ENCODE measurements at regions not wholly inside any gene's neighbourhood (a gene's known extent, or its start where the extent isn't known, plus 50 kb on each side); places are given as distances from the start of the nearest gene placed in this dataset.
"Not testable (repeated sequence)": the region's sequence is repeated elsewhere in the genome, so short reads cannot be mapped to it uniquely, and the experiment has no call there.

DNA sequence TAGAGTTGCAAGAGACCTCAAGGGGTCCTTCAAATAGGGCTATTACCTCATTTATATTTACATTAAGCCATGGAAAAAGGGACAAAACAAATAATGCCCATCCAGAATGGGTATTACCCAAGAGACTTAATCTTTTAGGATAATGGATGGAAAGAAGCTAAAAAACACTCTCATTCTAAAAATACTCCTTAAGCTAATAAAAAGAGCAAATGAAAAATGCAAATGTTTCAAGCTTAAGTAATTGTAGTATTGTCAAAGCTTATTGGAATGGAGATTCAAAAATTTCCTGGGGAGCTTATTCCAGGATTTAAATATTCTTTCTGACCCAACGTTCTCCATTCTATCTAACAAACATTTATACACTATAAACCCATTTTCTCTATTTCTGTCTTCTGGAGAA, 107.8 kb upstream of the SPIN4 start:
- DNase-seq: no peak

DNA sequence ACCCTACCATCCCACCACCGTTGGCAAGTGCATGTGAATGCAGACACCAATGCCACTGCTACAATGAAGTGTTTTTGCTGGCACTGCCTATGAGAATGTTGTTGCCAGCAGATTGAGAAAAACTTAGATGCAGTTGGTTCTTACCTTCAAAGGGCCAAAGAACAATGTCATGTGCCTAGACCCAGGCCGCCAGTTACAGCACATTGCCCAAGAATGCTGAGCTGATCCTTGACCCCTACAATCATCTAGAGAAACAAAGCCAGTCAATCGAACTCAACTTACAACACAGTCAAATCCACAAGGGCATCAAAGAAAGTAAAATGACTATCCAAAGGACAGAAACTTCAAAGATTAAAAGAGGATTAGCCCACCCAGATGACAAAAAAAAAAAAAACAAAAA, 102.4 kb upstream of the SPIN4 start:
- no peak for DNase-seq

DNA sequence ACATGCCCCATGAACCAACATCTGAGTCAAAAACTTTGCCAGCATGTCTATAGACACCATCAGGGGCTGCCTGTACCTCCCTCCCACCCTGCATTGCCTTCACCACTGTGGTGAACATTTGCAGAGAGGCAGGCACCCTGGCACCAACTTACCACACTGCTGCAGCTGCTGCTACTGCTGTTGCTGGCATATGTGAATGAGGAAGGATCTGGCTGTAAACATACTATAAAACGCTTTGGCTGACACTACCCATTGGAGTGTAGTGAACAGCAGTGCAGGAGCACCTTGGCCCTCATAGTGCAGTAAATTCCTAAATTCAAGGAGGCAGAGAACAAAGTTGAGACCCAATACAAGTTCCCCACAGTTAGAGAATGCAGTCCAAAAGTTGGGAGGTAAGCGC, 90.6 kb upstream of the SPIN4 start:
- no peak for DNase-seq

DNA sequence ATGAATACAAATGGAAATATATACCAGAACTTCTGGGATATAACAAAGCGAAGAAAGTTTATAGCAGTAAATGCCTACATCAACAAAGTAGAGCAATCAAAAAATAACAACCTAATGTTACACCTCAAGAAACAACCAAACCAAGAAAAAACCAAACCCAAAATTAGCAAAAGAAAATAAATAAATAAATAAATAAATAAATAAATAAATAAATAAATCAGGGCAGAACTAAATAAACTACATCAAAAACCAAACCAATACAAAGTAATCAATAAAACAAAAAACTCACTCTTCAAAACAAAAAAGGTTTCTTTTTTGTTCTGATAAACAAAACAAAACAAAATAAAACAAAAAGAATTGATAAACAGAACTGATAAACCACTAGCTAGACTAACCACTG, 88.4 kb upstream of the SPIN4 start:
- DNase-seq: no peak

DNA sequence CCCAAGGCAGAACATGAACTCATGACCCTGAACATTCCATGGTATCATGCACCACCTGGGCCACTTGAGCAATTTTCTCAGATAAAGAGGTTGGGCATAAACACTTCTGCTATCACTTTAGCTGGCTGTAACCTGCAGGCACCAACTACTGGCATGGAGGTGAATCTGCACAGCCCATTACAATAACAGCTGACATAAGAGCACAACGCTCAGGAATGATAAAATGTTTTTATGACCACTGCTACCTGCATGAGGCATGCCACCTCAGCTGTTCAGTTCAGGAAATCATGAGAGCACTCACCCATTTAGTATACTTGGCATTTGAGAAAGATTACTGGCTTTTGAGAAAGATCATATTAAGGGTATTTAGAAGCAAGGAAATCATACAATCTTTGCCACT, 85.7 kb upstream of the SPIN4 start:
- no peak for DNase-seq

DNA sequence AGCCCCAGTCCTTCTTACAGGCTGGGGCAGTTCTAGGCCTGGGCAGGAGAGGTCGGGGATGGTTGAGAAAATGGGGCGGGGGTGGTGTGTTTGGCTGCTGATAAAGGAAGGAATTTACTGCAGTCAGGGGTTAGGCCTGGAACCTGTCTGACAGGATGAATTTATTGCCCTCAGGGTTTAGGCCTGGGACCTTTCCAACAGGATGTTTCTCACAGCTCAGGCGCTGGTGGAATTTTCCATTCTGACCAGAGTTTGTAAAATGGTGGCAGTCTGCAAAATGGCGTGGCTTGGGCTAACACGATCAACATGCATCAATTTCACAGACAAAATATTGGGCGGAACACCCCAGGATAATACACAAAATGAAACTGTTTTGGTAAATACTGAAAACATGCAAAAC, 83.5 kb upstream of the SPIN4 start:
- no peak for DNase-seq

DNA sequence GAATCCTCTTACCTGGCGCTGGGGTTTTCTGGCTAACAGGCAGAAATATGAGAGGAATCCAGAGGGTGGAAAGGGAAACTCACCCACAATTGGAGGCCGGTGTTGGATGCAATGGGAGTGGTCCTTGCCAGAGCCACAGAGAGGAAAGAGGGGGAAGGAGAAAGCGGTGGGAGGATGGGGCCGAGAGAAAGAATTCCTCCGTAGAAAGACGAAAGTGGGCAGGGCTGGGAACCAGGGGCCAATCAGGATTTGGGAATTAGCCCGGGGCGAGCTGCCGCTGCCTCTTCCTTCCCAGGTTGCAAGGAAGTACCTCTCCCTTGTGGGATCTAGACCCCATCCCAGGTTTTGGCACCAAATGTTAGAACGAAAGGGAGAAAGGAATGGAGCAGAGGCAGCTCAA, 83.1 kb upstream of the SPIN4 start:
- no peak for DNase-seq

DNA sequence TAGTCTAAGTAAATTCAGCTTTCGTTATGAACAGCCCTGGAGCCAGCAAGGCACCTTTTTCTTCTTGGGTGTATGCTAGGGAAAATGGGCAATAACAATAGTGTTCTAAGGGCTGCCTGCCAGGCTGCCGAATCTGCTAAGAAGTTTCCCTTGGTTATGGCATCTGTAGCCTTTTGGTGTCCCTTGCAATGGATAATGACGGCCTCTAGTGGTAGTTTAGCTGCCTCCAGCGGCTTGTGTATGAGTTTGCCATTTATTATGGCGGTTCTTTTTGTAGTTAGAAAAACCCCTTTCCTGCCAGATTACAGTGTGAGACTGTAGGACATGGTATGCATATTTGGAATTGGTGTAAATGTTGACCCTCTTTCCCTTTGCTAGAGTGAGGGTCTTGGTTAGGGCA, 78.9 kb upstream of the SPIN4 start:
- no peak for DNase-seq

DNA sequence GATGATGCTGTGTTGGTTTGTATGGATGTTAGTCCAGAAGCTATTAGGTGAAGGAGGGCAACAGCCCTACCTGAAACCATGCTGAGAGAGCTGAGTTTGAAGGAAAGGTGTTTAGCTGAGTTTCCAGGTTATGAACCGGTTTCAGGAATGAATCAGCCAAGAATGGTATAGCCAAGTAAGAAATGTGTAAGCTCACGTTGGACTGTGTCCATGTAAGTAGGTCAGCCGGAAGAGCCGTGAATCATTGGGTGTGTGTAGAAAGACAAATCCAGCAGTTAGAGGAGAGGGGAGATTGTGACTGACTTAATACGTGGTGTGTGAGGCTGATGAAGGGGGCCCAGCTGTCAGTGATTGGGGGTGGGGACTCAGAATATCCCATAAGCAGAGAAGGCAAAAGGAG, 77.2 kb upstream of the SPIN4 start:
- DNase-seq: no peak

DNA sequence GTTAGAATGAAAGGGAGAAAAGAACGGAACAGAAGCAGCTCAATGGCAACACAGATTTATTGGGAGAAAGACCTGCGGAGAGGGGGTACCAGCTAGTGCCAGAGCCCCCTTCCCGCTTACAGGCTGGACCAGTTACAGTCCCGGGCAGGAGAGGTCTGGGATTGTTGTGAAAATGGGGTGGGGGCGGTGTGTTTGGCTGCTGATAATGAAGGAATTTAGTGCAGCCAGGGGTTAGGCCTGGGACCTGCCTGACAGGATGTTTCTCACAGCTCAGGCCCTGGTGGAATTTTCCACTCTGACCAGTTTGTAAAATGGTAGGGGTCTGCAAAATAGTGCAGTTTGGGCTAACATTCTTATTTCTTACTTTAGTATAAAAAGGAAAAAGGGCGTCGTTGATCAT, 75.4 kb upstream of the SPIN4 start:
- DNase-seq: no peak

DNA sequence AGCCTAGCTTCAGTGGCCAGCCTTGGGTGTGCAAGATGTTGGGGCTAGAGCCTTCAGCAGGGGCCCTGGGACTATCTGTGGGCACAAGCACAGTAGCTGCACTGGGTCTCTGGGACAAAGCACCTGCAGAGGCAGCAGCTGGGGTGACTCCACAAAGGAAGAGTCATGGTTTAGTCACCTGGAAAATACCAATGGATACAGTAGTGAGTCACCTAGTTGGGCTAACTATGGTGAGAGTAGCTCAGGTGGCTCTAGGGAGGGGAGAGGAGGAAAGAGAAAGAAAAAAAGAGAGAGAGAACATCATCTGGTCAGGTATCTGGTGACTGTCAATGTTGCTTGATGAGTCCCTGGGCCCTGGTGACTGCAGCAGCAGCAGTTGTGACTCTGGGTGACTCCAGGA, 72.9 kb upstream of the SPIN4 start:
- no peak for DNase-seq

DNA sequence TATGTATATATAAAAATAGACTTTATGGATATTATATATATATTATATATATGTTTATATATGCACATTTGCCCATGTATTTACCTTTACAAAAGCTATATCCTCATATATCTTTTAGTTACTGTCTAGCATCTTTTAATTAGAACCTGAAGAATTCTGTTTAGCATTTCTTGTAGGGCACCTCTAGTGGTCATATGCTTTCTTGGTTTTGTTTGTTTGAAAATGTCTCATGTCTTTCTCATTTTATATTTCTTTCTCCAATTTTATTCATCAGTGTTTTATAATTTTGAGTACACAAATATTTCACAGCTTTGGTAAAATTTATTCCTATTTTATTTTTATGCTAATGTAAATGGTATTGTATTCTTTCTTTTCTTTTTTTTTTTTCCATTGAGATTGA, 70.3 kb upstream of the SPIN4 start:
- DNase-seq: no peak

DNA sequence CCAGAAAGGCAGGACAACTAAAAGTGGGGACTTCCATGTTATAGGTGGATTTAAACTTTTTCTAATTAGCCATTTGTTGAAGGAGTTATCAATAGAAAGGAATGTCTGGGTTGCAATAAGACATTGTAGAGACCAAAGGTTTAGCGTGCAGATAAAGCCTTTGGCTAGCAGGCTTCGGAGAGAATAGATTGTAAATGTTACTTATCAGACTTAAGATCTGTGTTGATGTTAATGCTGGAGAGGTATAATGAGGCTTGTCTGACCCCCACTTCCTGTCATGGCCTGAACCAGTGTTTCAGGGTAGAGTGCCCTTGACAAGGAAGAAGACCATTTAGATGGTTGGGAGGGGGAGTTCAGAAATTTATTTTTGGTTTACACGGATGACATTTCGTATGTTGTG, 67.1 kb upstream of the SPIN4 start:
- no peak for DNase-seq

DNA sequence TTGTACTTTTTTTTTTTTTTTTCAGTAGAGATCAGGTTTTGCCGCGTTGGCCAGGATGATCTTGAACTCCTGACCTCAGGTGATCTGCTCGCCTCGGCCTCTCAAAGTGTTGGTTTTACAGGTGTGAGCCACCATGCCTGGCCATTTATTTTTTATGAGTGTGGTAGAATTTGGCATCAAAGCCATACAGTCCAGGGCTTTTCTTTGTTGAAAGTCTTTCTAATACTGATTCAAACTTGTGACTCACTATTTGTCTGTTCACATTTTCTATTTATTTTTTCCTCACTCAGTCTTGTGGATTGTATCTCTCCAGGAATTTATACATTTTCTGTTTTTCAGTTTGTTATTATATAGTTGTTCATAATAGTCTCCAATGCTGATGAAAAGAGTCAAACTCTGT, 66.5 kb upstream of the SPIN4 start:
- no peak for DNase-seq

DNA sequence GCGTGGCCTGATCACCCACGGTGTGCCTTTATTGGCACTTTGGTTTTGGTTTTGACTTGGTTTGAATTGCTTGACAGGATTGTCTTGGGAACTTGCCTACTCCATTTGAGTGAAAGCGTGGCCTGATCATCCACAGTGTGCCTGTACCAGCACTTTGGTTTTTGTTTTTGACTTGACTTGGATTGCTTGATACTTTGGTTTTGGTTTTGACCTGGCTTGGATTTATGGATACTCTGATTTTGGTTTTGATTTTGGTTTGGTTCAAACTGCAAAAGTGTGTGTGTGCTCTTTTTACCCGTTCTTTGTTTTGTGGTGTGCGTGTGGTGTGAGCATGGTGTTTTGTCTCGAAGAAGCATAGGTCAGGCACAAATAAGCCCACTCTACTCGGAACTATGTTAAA, 58.8 kb upstream of the SPIN4 start:
- DNase-seq: not testable (repeated sequence)

DNA sequence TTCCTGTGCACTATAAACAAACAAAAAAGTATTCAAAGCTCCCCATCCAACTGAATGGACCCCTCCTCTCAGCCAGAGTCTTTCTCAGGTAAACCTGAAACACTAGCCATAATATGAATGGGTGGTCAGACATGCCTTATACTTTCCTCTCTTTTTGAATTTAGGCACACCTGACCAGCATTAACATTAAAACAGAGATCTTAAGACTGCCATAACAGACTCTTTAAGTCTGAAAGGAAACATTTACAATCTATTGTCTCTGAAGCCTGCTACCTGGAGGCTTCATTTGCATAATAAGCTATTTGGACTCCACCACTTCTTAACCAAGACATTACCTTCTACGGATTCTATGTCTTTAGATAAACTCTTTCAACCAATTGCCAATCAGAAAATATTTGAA, 56.9 kb upstream of the SPIN4 start:
- no peak for DNase-seq

DNA sequence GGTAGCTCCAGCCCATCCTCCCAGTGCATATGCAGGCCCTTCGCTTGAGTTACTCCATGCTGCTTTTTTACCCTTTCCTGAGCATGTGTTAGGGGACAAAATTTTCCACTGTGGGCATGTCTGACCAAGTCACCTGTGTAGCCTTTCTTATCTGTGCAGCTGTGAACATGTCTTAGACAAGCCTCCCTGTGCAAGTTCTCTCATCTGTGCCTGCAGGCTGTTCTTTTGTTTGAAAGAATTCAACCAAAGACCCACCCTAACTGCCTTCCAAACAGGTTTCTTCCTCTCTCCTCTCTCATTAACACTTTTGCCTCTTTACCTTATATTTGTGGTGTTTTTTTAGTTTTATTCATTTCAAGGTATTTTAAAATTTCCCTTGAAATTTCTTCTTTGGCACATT, 53.2 kb upstream of the SPIN4 start:
- DNase-seq: no peak

DNA sequence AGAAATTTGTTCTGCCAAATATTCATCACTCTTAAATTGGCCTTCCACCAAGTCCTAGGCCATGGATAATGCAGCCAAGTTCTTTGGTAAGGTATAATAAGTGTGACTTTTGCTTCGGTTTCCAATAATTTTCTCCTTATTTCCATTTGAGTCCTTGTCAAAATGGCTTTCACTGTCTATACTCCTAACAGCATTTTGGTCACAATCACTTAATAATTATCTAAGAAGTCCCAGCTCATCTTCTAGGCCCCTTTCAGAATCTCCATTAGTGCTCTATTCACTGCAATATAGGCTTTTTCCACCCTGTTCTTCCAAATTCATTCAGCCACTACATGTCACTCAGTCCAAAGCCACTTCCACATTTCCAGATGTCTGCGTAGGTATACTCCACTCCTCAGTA, 51.0 kb upstream of the SPIN4 start:
- no peak for DNase-seq
